Activated naive CD4-positive, alpha-beta T cell treated with anti-CD3 and anti-CD28 coated beads for 36 hours (primary cell): ENCODE measurements at regions not wholly inside any gene's neighbourhood (a gene's known extent, or its start where the extent isn't known, plus 50 kb on each side); places are given as distances from the start of the nearest gene placed in this dataset.
"Not testable (repeated sequence)": the region's sequence is repeated elsewhere in the genome, so short reads cannot be mapped to it uniquely, and the experiment has no call there.

Source experiments
- CTCF ChIA-PET: fragments of 350-600 bp; sonication (Branson Sonifier 250); formaldehyde crosslinking; loops from one replicate; lab custom pipeline; 2021; ENCODE audit warnings: antibody characterized with exemption; lab: Charles Lee
- DNase-seq: peaks from one replicate; pipeline ENCODE4 v3.0.0-alpha.2; 2020
- H3K27ac Mint-ChIP-seq: one replicate; pipeline ENCODE4 v1.8.0; 2021; ENCODE audit warnings: mild to moderate bottlenecking, mixed read lengths
- H3K27me3 Mint-ChIP-seq: one replicate; pipeline ENCODE4 v1.8.0; 2021; ENCODE audit warnings: low read depth, mixed read lengths
- H3K36me3 Mint-ChIP-seq: one replicate; pipeline ENCODE4 v1.8.0; 2021; ENCODE audit warnings: low read depth, mixed read lengths
- H3K4me1 Mint-ChIP-seq: one replicate; pipeline ENCODE4 v1.8.0; 2021; ENCODE audit warnings: low read depth, mixed read lengths
- H3K4me3 Mint-ChIP-seq: one replicate; pipeline ENCODE4 v1.8.0; 2021; ENCODE audit warnings: mild to moderate bottlenecking, moderate library complexity, mixed read lengths
- H3K9me3 Mint-ChIP-seq: one replicate; pipeline ENCODE4 v1.8.0; 2021; ENCODE audit warnings: mixed read lengths
- intact Hi-C: fragments of 100-400 bp; cut with micrococcal nuclease; formaldehyde crosslinking; loops from one replicate; pipeline ENCODE4 v1.15.1; 2023

DNA sequence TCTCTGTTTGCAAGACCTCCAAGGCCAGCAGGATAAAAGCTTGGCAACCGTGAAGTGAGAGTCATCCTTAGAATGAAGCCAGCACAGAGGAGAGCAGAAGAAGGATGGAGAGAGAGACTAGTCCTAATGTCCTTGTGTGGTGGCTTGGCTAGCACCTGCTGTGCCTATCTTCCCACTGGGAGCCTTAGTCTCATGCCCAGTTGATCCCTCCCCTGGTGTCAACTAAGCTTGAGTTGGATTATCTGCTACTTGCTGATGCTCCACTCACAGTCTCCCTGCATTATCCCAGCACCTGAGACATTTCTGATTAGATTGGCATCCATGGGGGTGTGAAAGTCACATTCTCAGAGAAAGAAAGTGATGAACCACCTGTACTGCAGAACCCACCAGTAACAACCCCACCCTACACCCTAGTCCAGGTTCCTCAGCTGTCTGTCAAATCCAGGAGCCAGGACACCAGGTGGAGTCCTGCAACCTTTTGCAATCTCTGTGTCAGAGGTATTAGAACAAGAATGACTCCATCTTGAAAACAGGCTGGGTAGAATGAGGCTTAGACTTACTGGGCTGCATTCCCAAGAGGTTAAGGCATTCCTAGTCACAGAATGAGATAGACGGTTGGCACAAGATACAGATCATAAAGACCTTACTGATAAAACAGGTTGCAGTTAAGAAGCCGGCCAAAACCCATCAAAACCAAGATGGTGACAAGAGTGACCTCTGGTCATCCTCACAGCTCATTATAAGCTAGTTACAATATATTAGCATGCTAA is 460.2 kb upstream of the C16orf82 start:
- intact Hi-C loops: loop anchor here (10.0 kb wide), 1 partner anchor 1942 kb away; no protein-coding TSS in a partner anchor
- CTCF ChIA-PET: interaction anchor here (0.6 kb wide), 1 partner anchor 615 kb away, joined by 3 read pairs; no protein-coding TSS in a partner anchor
- peaks cover 23% of the 10 kb centered on the region for H3K4me1 Mint-ChIP-seq
- H3K9me3 Mint-ChIP-seq: no peaks in the 10 kb centered on the region
- no peak overlapping the region for H3K27ac Mint-ChIP-seq
- peaks cover 14% of the 10 kb centered on the region for H3K27me3 Mint-ChIP-seq
- DNase-seq: no peak
- no peak overlapping the region for H3K4me3 Mint-ChIP-seq
- H3K36me3 Mint-ChIP-seq: no peaks in the 10 kb centered on the region

DNA sequence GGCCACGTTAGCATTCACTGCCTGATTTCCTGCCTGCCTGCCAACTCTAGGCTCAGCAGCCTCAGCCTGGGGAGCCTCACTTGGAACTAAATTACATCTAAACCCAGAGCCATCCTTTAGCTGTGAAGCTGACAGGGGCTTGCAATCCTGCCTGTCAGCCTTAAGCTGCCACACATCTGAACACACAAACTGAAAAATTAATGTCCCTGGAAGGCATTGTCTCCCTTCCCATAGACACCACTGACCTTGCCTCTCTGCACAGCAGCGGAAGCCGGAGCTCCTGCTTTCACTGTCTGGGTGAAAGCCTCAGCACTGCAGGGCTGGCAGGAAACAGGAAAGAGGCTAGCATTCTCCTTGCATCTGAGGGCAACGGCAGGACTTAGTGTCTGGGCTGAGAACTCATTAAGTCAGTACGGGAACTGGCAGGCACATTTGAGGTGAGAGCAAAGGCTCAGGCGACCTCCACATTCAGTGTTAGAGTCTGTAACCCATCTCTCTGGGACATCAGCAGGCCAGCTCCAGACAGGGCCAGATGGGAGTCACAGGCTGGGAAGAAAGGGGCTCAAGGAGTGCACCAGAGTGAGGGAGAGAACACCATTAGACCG is 452.4 kb upstream of the C16orf82 start:
- CTCF ChIA-PET: no interaction called here
- intact Hi-C loops: loop anchor here (2.0 kb wide), 1 partner anchor 14 kb away; no protein-coding TSS in a partner anchor
- Mint-ChIP-seq H3K27me3 (peaks cover 19% of the 10 kb centered on the region), H3K27ac (peak overlapping the region; percentile 33), H3K4me1 (peaks cover 10% of the 10 kb centered on the region), H3K9me3 (peaks cover 2% of the 10 kb centered on the region), H3K36me3 (no peaks in the 10 kb centered on the region), H3K4me3 (peak overlapping the region; percentile 11)
- DNase-seq: no peak

DNA sequence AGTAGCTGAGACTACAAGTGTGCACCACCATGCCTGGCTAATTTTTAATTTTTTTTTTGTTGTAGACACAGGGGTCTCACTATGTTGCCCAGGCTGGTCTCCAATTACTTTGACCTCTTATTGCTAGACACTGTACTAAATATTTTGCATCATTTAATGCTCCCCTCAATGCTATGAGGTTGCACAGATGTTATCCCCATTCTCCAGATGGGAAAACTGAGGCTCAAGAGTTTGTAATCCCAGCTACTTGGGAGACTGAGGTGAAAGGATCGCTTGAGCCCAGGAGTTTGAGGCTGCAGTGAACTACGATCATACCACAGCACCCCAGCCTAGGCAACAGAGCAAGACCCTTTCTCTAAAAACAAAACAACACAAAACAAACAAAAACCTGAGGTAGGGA is 443.3 kb upstream of the C16orf82 start:
- DNase-seq: no peak
- peaks cover 5% of the 10 kb centered on the region for H3K4me1 Mint-ChIP-seq
- no peaks in the 10 kb centered on the region for H3K36me3 Mint-ChIP-seq
- CTCF ChIA-PET: no interaction called here
- no peak overlapping the region for H3K4me3 Mint-ChIP-seq
- H3K9me3 Mint-ChIP-seq: peaks cover 8% of the 10 kb centered on the region
- intact Hi-C loops: no loop called here
- H3K27me3 Mint-ChIP-seq: peaks cover 20% of the 10 kb centered on the region
- H3K27ac Mint-ChIP-seq: no peak overlapping the region

DNA sequence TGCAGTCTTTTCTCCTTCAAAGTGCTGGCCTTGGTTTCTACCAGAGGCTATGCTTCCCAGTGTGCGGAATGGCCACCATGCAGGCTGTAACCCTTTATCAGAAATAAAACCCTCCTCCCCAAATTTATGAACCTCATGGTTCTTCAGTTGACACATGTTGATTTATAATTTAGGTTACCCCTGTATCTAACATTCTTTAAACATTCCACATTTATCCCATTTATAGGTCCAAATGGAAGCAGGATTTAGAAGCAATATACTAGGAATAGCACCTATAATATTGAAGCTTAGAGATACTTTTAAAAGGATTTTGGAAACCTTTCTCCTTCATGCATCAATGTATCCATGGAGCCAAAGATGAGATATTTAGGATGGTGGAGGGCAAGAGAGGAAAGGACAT is 438.8 kb upstream of the C16orf82 start:
- CTCF ChIA-PET: no interaction called here
- Mint-ChIP-seq H3K27ac (no peak overlapping the region), H3K9me3 (peaks cover 18% of the 10 kb centered on the region), H3K4me1 (peaks cover 5% of the 10 kb centered on the region), H3K36me3 (peaks cover 4% of the 10 kb centered on the region), H3K27me3 (peaks cover 15% of the 10 kb centered on the region), H3K4me3 (no peak overlapping the region)
- no peak for DNase-seq
- intact Hi-C loops: no loop called here

DNA sequence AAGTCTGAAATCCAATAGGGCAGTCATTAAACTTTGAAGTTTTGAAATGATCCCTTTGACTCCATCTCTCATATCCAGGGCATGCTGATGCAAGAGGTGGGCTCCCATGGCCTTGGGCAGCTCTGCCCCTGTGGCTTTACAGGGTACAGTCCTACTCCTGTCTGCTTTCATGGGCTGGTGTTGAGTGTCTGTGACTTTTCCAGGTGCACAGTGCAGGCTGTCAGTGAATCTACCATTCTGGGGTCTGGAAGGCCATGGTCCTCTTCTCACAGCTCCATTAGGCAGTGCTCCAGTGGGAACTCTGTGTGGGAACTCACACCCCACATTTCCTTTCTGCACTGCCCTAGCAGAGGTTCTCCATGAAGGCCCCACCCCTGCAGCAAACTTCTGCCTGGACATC is 435.4 kb upstream of the C16orf82 start:
- H3K27me3 Mint-ChIP-seq, DNase-seq, H3K4me1 Mint-ChIP-seq, intact Hi-C loops, H3K36me3 Mint-ChIP-seq, H3K4me3 Mint-ChIP-seq, CTCF ChIA-PET, H3K27ac Mint-ChIP-seq: not testable (repeated sequence)
- H3K9me3 Mint-ChIP-seq: peaks cover 20% of the 10 kb centered on the region

DNA sequence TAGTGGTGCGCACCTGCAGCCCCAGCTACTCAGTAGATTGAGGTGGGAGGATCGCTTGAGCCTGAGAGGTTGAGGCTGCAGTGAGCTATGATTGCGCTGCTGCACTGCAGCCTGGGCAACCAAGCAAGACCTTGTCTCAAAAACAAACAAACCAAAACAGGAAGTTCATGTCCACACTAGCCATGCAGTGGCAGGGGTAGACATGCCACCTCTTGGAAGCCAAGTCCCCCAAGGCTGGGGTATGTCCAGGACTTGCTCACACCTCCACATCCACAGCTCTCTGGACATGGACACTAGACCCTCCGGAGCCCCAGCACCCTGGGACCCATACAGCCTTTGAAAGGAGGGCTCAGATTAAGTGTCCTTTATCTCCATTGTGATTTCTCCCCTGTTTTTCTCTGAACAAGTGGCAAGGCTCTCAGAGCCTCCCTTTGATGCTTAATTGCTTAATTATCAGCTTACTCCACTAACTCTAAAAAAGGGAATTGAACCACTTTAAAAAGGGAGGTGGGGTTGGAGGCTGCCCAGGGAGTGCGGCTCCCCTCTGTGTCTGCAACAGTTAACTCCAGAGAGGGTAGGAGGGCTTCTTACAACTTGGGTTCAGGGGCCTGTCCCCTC is 424.6 kb upstream of the C16orf82 start:
- Mint-ChIP-seq H3K27me3 (peaks cover 7% of the 10 kb centered on the region), H3K4me1 (peaks cover 11% of the 10 kb centered on the region), H3K27ac (no peak overlapping the region), H3K9me3 (no peaks in the 10 kb centered on the region), H3K4me3 (no peak overlapping the region), H3K36me3 (no peaks in the 10 kb centered on the region)
- no peak for DNase-seq
- intact Hi-C loops: loop anchor here (10.0 kb wide), 1 partner anchor 153 kb away; no protein-coding TSS in a partner anchor
- CTCF ChIA-PET: no interaction called here

DNA sequence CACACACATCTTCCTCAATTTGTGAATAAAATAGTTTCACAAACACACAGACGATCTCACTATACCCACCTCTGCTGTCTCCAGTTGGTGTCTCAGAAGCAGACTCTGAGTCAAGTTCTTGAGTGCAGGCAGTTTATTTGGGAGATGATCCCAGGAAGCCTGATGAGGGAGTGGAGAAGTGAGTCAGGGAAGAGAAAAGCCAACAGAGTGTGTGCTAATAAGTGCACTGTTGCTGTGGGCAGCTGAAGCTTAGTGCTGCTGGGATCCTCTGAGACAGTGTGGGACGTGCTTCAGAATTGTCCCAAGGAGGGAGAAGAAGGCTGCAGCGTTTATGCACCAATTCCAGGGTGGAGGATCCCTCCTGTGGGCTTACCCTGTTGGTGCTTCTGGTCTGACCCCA is 423.2 kb upstream of the C16orf82 start:
- peaks cover 10% of the 10 kb centered on the region for H3K27me3 Mint-ChIP-seq
- intact Hi-C loops: loop anchor here (10.0 kb wide), 1 partner anchor 151 kb away; no protein-coding TSS in a partner anchor
- H3K36me3 Mint-ChIP-seq: no peaks in the 10 kb centered on the region
- no peak overlapping the region for H3K4me3 Mint-ChIP-seq
- no peaks in the 10 kb centered on the region for H3K9me3 Mint-ChIP-seq
- H3K4me1 Mint-ChIP-seq: peaks cover 11% of the 10 kb centered on the region
- DNase-seq: no peak
- CTCF ChIA-PET: interaction anchor here (0.6 kb wide), 1 partner anchor 386 kb away, joined by 5 read pairs; no protein-coding TSS in a partner anchor
- H3K27ac Mint-ChIP-seq: no peak overlapping the region

DNA sequence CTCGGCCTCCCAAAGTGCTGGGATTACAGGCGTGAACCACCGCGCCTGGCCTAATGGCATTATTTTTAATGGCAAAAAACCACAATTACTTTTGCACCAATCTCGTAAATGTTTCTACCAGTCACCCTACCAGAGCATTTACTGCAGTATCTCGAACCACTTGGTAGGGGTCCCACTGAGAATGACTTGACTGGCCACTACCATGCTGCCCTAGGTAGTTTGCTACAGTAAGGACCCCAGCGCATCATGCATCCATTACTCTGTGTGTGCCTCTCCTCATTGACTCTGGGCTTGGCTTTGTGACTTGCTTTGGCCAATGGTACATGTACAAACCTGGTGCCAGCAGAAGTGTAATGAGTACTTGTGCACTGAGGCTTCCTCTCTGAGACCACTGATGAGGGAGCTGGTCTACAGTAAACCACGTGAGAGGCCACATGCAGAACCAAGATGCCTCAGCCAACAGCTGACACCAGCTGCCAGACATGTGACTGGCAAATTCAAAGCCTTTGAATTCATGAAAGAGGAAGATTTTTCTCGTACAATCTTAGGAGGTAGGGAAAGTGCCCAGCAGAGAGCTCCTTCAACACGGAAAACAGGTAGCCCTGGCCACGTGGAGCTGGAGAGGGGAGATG is 421.7 kb upstream of the C16orf82 start:
- Mint-ChIP-seq H3K9me3 (no peaks in the 10 kb centered on the region), H3K27me3 (peaks cover 12% of the 10 kb centered on the region), H3K36me3 (no peaks in the 10 kb centered on the region), H3K27ac (no peak overlapping the region), H3K4me1 (peaks cover 11% of the 10 kb centered on the region), H3K4me3 (no peak overlapping the region)
- CTCF ChIA-PET: interaction anchor here (1.0 to 1.5 kb wide), 10 partner anchors 9 to 807 kb away, joined by 3 to 8 read pairs (median 4); no protein-coding TSS in a partner anchor
- intact Hi-C loops: loop anchor here (1.0 to 10.0 kb wide), 2 partner anchors 150 to 807 kb away; no protein-coding TSS in a partner anchor
- peak; percentile 23 for DNase-seq

DNA sequence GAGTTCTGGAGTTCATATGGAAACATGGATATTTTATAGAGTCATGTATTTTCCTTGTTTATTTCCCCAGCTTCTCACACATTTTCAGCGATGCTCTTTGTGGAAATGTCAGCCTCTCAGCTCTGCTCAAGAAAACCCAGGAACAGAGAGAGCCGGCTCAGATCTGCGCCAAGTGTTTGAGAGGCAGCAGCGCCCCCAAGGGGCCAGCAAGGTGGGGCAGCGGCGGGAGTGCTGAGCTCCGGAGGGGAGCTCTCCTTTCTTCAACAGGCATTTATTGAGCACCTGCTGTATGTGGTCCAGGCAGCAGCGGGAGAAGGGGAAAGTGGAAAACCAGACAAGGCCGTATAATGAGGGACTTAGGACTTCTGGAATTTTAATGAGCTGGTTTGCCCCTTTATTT is 421.1 kb upstream of the C16orf82 start:
- Mint-ChIP-seq H3K27me3 (peaks cover 12% of the 10 kb centered on the region), H3K36me3 (no peaks in the 10 kb centered on the region), H3K4me3 (no peak overlapping the region), H3K27ac (no peak overlapping the region), H3K4me1 (peaks cover 11% of the 10 kb centered on the region), H3K9me3 (no peaks in the 10 kb centered on the region)
- intact Hi-C loops: loop anchor here (1.0 to 10.0 kb wide), 2 partner anchors 149 to 807 kb away; no protein-coding TSS in a partner anchor
- peak; percentile 81 for DNase-seq
- CTCF ChIA-PET: interaction anchor here (0.7 to 1.5 kb wide), 18 partner anchors 9 to 807 kb away, joined by 3 to 8 read pairs (median 3); no protein-coding TSS in a partner anchor

DNA sequence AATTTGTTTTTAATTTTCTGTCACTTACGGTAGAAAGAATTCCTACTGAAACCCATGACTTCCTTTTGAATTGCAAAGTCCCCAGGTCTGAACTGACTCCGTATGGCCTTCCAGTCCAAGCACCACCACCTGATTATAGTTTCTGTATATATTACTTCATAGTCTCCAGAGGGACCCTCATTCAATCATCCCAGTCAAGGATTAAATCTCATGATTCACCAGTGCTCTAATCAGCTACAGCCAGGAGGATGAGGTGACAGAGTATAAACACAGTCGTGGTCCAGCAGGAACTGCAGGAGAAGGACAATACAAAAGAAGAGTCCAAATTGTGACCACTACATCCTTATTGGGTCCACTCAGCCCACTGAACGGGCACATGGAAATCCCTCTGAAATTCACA is 418.9 kb upstream of the C16orf82 start:
- H3K4me3 Mint-ChIP-seq: no peak overlapping the region
- intact Hi-C loops: loop anchor here (10.0 kb wide), 1 partner anchor 147 kb away; no protein-coding TSS in a partner anchor
- no peaks in the 10 kb centered on the region for H3K36me3 Mint-ChIP-seq
- H3K9me3 Mint-ChIP-seq: no peaks in the 10 kb centered on the region
- DNase-seq: no peak
- peaks cover 12% of the 10 kb centered on the region for H3K27me3 Mint-ChIP-seq
- H3K4me1 Mint-ChIP-seq: peaks cover 11% of the 10 kb centered on the region
- CTCF ChIA-PET: no interaction called here
- no peak overlapping the region for H3K27ac Mint-ChIP-seq

DNA sequence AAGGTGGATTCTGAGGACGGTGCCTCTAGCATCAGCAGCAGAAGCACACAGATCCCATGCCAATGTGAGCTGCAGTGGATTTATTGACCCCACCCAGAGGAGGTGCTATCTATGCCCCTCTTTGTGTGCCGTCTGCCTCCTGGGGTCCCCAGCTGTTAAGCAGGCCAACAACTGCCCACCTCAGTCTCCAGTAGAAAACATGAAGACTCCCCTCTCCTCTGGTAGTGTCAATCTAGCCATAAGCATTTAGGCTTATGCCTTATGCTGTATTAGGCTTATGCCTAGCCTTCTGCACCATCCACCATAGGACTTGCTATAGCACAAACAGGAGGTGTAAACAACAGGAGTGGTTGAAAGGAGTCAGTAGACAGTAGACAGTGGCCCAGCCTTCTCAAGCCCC is 417.9 kb upstream of the C16orf82 start:
- CTCF ChIA-PET: interaction anchor here (0.6 to 0.7 kb wide), 3 partner anchors 11 to 611 kb away, joined by 3 to 5 read pairs (median 4); no protein-coding TSS in a partner anchor
- H3K4me1 Mint-ChIP-seq: peaks cover 8% of the 10 kb centered on the region
- intact Hi-C loops: loop anchor here (10.0 kb wide), 1 partner anchor 146 kb away; no protein-coding TSS in a partner anchor
- no peak for DNase-seq
- peaks cover 10% of the 10 kb centered on the region for H3K27me3 Mint-ChIP-seq
- H3K27ac Mint-ChIP-seq: no peak overlapping the region
- no peaks in the 10 kb centered on the region for H3K36me3 Mint-ChIP-seq
- no peak overlapping the region for H3K4me3 Mint-ChIP-seq
- no peaks in the 10 kb centered on the region for H3K9me3 Mint-ChIP-seq
